IPS-NIHi11 (cell line): ENCODE measurements at regions not wholly inside any gene's neighbourhood (a gene's known extent, or its start where the extent isn't known, plus 50 kb on each side); places are given as distances from the start of the nearest gene placed in this dataset.
"Not testable (repeated sequence)": the region's sequence is repeated elsewhere in the genome, so short reads cannot be mapped to it uniquely, and the experiment has no call there.

Source experiments
- DNase-seq: peaks from one replicate; pipeline ENCODE4 v3.0.0; 2012; ENCODE audit warnings: mixed read lengths, low spot score

- no peak for DNase-seq
Observed at GRCh38 chr14:106327234-106327633, 800.9 kb downstream of the TMEM121 start.

- not testable (repeated sequence) for DNase-seq
Observed at GRCh38 chr14:106327702-106328353, 801.4 kb downstream of the TMEM121 start.

GRCh38 chr14:106329243-106329642, 802.9 kb downstream of the TMEM121 start:
- not testable (repeated sequence) for DNase-seq

- DNase-seq = not testable (repeated sequence)
Observed at GRCh38 chr14:106329987-106330774, 803.8 kb downstream of the TMEM121 start.

GRCh38 chr14:106334428-106335109, 808.2 kb downstream of the TMEM121 start:
- DNase-seq = not testable (repeated sequence)

GRCh38 chr14:106335110-106335429, 808.7 kb downstream of the TMEM121 start:
- DNase-seq = not testable (repeated sequence)

GRCh38 chr14:106338775-106339174, 812.4 kb downstream of the TMEM121 start:
- DNase-seq = not testable (repeated sequence)

GRCh38 chr14:106340658-106341057, 814.3 kb downstream of the TMEM121 start:
- DNase-seq = not testable (repeated sequence)

GRCh38 chr14:106341161-106341560, 814.8 kb downstream of the TMEM121 start:
- not testable (repeated sequence) for DNase-seq

GRCh38 chr14:106343626-106344025, 817.2 kb downstream of the TMEM121 start:
- DNase-seq = no peak

- DNase-seq = not testable (repeated sequence)
Observed at GRCh38 chr14:106344065-106344614, 817.8 kb downstream of the TMEM121 start.

GRCh38 chr14:106344791-106345479, 818.6 kb downstream of the TMEM121 start:
- not testable (repeated sequence) for DNase-seq

- DNase-seq = no peak
Observed at GRCh38 chr14:106346084-106346483, 819.7 kb downstream of the TMEM121 start.

GRCh38 chr14:106346534-106347290, 820.3 kb downstream of the TMEM121 start:
- DNase-seq = no peak

- no peak for DNase-seq
Observed at GRCh38 chr14:106347291-106347778, 821.0 kb downstream of the TMEM121 start.

- DNase-seq = peak; percentile 4
Observed at GRCh38 chr14:106347890-106348755, 821.7 kb downstream of the TMEM121 start.

- not testable (repeated sequence) for DNase-seq
Observed at GRCh38 chr14:106348873-106349540, 822.6 kb downstream of the TMEM121 start.

GRCh38 chr14:106349678-106350457, 823.5 kb downstream of the TMEM121 start:
- not testable (repeated sequence) for DNase-seq
